Subcutaneous abdominal adipose tissue (tissue), 5 donors: ENCODE measurements at regions not wholly inside any gene's neighbourhood (a gene's known extent, or its start where the extent isn't known, plus 50 kb on each side); places are given as distances from the start of the nearest gene placed in this dataset.

Source experiments
- H3K27ac ChIP-seq: one replicate; pipeline ENCODE4 v1.7.0; 2013; ENCODE audit warnings: low read depth, mild to moderate bottlenecking, inconsistent platforms, low read length, moderate library complexity
- H3K27me3 ChIP-seq, 5 donors: one replicate each; pipeline ENCODE4 v1.7.0; 2013; ENCODE audit warnings: low read length in 5 of 5, inconsistent platforms in 1 of 5; ENCODE audit not compliant: control insufficient read depth in 5 of 5, insufficient read depth in 4 of 5
- H3K36me3 ChIP-seq, 5 donors: one replicate each; pipeline ENCODE4 v1.7.0; 2013; ENCODE audit warnings: low read length in 5 of 5; ENCODE audit not compliant: control insufficient read depth in 5 of 5, insufficient read depth in 5 of 5
- H3K4me1 ChIP-seq, 5 donors: one replicate each; pipeline ENCODE4 v1.7.0; 2013; ENCODE audit warnings: low read length in 5 of 5, mild to moderate bottlenecking in 3 of 5, moderate library complexity in 1 of 5; ENCODE audit not compliant: control insufficient read depth in 5 of 5, insufficient read depth in 5 of 5
- H3K4me3 ChIP-seq, 5 donors: one replicate each; pipeline ENCODE4 v1.7.0; 2013; ENCODE audit warnings: low read length in 5 of 5, low read depth in 1 of 5
- H3K9ac ChIP-seq, 5 donors: one replicate each; pipeline ENCODE4 v1.7.0; 2013; ENCODE audit warnings: low read length in 5 of 5, mild to moderate bottlenecking in 4 of 5, moderate library complexity in 3 of 5
- H3K9me3 ChIP-seq, 5 donors: one replicate each; pipeline ENCODE4 v1.7.0; 2013; ENCODE audit warnings: low read length in 5 of 5; ENCODE audit not compliant: control insufficient read depth in 5 of 5
- donor health status: healthy.
- donor health status: healthy.
- donor health status: healthy.
- donor health status: healthy.
- donor health status: healthy.

- Histone ChIP-seq H3K27me3 (peaks cover 6 to 32% (median 18%) of the 10 kb centered on the region in 5 donors), H3K4me1 (no peaks in the 10 kb centered on the region), H3K27ac (no peak overlapping the region), H3K9me3 (no peaks in the 10 kb centered on the region), H3K9ac (no peak overlapping the region), H3K36me3 (no peaks in the 10 kb centered on the region), H3K4me3 (no peak overlapping the region)
Observed at GRCh38 chr10:123552760-123553554, 113.2 kb upstream of the GPR26 start.

DNA sequence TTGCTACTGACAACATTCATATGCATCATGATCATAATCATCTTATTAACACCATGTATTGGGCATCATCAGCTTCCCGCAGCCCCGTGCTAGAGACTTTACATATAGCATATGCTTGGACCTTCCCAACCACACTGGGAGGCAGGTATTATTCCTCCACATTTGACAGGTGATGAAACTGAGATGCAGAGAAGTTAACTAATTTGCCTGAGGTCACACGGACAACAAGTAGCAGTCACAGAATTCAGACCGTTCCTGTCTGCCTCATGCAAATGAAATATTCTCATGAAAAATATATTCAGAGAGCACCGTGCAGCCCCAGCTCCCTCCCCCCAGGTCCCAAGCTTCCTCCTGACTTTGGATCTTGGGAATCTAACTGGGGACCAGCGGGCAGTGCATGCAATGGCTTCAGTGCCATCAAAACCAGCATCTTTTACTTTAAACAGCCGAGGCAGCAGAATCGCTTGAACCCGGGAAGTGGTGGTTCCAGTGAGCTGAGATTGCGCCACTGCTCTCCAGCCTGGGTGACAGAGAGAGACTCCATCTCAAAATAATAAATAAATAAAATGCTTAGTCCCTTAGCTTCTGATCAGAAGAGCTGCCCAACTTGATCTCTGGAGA is 112.2 kb upstream of the GPR26 start:
- H3K4me3 ChIP-seq, result no peak overlapping the region
- H3K27me3 ChIP-seq, result peaks cover 6 to 32% (median 18%) of the 10 kb centered on the region in 5 donors
- H3K27ac ChIP-seq, result no peak overlapping the region
- H3K9me3 ChIP-seq, result no peaks in the 10 kb centered on the region
- no peak overlapping the region for H3K9ac ChIP-seq
- H3K36me3 ChIP-seq, result no peaks in the 10 kb centered on the region
- H3K4me1 ChIP-seq, result no peaks in the 10 kb centered on the region

DNA sequence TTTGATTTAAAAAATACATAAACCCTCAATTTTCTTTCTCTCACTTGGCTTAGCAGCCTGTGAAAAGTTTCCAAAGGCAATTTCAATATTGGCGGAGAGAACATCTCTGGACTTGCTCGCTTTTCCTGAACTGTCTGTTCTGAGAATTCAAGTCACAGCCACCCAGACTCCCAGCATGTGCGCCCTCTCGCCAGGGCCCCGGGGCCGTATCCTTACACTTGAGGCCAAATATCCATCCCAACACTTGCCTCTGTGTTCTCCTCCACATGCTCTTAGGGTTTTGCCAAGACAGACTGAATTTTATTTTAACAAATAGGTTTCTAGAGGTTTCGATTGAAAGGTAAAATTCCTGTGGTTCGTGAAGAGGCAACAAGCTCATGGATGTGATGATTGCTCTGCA is 111.5 kb upstream of the GPR26 start:
- no peak overlapping the region for H3K9ac ChIP-seq
- H3K27me3 ChIP-seq, result peaks cover 6 to 32% (median 18%) of the 10 kb centered on the region in 5 donors
- no peak overlapping the region for H3K4me3 ChIP-seq
- no peaks in the 10 kb centered on the region for H3K9me3 ChIP-seq
- no peak overlapping the region for H3K27ac ChIP-seq
- no peaks in the 10 kb centered on the region for H3K4me1 ChIP-seq
- H3K36me3 ChIP-seq, result no peaks in the 10 kb centered on the region

DNA sequence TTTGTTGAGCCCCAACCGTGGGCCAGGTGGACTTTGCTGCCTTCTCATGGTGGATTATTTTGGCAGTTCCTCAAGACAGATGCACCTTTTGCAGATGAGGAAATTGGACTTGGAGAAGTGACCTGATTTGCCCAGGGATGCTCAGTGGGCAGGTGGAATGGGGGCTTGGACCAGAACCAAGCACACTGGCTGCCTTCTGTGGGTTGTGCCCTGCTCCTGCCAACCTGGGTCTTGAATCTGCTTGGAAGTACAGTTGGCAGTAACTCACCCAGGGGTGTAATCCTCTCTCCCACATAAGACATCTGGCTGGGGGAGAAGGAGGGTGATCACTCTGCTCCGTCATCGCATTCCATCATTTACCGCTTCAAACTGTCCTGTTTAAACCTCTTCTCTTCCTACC is 110.5 kb upstream of the GPR26 start:
- no peak overlapping the region for H3K27ac ChIP-seq
- no peak overlapping the region for H3K4me3 ChIP-seq
- no peaks in the 10 kb centered on the region for H3K4me1 ChIP-seq
- H3K9me3 ChIP-seq, result no peaks in the 10 kb centered on the region
- peaks cover 6 to 28% (median 15%) of the 10 kb centered on the region in 5 donors for H3K27me3 ChIP-seq
- H3K9ac ChIP-seq, result no peak overlapping the region
- H3K36me3 ChIP-seq, result no peaks in the 10 kb centered on the region

DNA sequence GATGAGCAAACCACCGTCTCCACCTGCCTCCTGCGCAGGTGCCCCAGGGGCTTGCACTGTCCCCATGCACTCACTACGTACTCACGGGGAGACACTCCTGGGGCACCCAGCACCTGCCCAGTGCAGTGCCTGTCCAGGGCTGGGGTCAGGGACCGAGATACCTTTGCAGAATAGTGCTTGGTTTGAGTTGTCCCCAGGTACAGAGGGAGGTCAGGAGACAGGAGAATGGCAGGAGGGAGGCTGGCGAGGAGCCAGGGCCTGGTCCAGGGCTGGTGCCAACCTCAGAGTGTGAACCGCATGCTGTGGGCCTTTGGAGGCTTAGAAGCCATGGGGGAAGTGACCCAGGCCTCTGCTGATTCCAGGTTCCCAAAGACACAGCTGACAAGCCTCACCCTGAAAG is 110.1 kb upstream of the GPR26 start:
- peaks cover 6 to 27% (median 15%) of the 10 kb centered on the region in 5 donors for H3K27me3 ChIP-seq
- no peak overlapping the region for H3K27ac ChIP-seq
- no peaks in the 10 kb centered on the region for H3K4me1 ChIP-seq
- no peaks in the 10 kb centered on the region for H3K36me3 ChIP-seq
- no peak overlapping the region for H3K4me3 ChIP-seq
- no peaks in the 10 kb centered on the region for H3K9me3 ChIP-seq
- H3K9ac ChIP-seq, result no peak overlapping the region

- Histone ChIP-seq H3K9ac (no peak overlapping the region), H3K9me3 (no peaks in the 10 kb centered on the region), H3K27ac (no peak overlapping the region), H3K27me3 (peaks cover 6 to 27% (median 15%) of the 10 kb centered on the region in 5 donors), H3K4me1 (no peaks in the 10 kb centered on the region), H3K36me3 (no peaks in the 10 kb centered on the region), H3K4me3 (no peak overlapping the region)
Observed at GRCh38 chr10:123556736-123557135, 109.4 kb upstream of the GPR26 start.

DNA sequence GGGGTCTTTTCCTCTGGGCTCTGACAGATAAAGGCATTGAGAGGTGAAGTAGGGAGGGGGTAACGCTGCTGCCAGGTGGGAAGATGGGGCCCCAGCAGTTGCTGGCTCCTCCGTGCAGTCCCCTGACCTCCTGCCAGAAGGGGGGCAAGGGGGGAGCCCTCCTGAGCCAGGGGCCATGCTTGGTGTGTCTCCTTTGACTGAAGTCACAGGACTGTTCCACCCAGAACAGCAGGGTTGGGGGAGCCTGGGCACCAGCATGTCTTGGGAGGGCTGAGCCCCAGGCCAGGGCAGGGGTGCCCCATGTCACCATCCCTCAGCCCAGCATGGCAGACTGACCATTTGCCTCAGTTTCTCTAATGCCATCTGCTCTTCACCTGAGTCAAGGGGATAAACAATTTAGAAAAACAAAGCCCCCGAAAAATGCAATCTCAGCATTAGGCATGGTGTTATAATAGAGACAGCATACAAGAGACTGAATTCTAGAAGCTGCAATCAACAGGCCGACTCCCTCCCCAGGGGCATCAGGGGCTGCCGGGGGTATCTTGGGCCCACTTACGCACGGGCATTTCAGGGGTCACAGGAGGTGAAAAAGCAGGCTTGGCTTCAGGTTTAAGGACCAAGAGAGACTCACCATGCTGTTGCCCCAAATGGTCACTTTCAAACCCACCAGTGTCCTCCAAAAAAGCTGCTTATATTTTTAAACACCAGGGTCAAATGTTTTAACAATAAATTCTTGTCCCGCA is 108.6 kb upstream of the GPR26 start:
- H3K4me3 ChIP-seq, result no peak overlapping the region
- H3K9me3 ChIP-seq, result no peaks in the 10 kb centered on the region
- no peaks in the 10 kb centered on the region for H3K36me3 ChIP-seq
- H3K27ac ChIP-seq, result no peak overlapping the region
- peaks cover 6 to 23% (median 15%) of the 10 kb centered on the region in 5 donors for H3K27me3 ChIP-seq
- no peak overlapping the region for H3K9ac ChIP-seq
- no peaks in the 10 kb centered on the region for H3K4me1 ChIP-seq

DNA sequence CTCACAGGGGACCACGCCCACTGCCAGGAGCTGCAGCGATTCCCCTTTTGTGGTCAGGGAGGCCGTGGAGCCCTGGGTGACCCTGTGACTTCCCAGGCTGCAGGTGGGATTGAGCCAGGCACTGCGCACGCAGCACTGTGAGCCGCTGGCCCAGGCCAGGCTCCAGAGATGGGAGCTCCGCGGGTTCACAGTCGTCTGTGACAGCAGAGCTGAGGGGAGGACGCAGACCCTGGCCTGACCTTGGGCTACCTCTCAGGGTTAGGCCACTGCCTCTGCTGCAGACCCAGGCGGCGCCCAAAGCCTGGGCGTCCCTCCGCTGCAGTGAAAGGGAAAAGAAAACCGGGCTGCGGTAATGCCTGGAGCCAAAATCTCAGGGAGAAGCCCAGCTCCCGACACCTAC is 107.5 kb upstream of the GPR26 start:
- Histone ChIP-seq H3K9ac (no peak overlapping the region), H3K27me3 (peaks cover 6 to 21% (median 15%) of the 10 kb centered on the region in 5 donors), H3K9me3 (no peaks in the 10 kb centered on the region), H3K36me3 (no peaks in the 10 kb centered on the region), H3K27ac (no peak overlapping the region), H3K4me1 (no peaks in the 10 kb centered on the region), H3K4me3 (no peak overlapping the region)

DNA sequence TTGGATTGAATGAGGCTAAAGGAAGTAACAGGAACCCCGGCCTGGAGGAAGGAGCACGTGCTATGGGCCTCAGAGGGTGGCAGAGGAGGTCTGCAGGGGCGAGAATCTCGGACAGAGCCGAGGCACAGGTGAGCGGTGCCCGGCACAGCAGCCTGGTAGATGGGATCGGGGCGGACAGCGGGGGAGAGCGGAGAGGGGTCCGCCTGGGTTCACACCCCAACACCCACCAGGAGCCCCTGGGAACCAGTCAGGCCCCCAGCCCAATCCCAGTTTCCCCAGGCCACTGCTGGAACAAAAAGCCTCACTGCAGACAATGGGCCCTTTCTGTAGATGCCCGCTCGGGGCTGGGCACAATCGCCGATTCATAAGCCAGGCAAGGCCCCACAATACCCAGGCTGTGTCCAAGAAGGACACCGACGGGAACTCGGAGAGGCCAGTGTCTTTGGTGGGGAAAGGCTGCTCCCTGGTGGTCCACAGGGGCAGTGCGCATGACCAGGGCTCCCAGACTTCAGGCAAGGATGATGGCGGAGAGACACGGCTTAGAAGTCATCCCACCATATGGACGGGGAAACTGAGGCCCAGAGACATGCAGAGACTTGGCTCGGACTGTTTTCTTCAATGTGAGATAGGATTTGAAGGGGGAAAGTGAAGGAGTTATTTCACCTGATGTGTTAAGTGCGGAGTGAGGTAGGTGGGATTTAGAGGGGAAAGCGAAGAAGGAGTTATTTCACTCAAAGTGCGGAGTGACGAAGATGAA is 106.9 kb upstream of the GPR26 start:
- Histone ChIP-seq H3K27ac (no peak overlapping the region), H3K36me3 (no peaks in the 10 kb centered on the region), H3K27me3 (peaks cover 6 to 21% (median 15%) of the 10 kb centered on the region in 5 donors), H3K9me3 (no peaks in the 10 kb centered on the region), H3K4me1 (no peaks in the 10 kb centered on the region), H3K9ac (no peak overlapping the region), H3K4me3 (no peak overlapping the region)
